DOHH2 (cell line): ENCODE measurements at regions not wholly inside any gene's neighbourhood (a gene's known extent, or its start where the extent isn't known, plus 50 kb on each side); places are given as distances from the start of the nearest gene placed in this dataset.

Source experiments
- H3F3A ChIP-seq: fragments of 200-600 bp; sonication (generic), shearing (Covaris generic); 2 replicates; pipeline ENCODE4 v1.6.0; 2016; ENCODE audit warnings: antibody characterized with exemption, mild to moderate bottlenecking; ENCODE audit not compliant: control insufficient read depth, insufficient read depth
- H3K27ac ChIP-seq: fragments of 200-600 bp; sonication (generic); 2 replicates; pipeline ENCODE4 v1.5.1; 2014; ENCODE audit warnings: low read depth, mild to moderate bottlenecking, low read length, moderate library complexity
- H3K27me3 ChIP-seq: fragments of 200-600 bp; sonication (generic); 2 replicates; pipeline ENCODE4 v1.6.1; 2014; ENCODE audit warnings: mild to moderate bottlenecking, low read length, mixed read lengths; ENCODE audit not compliant: control insufficient read depth
- H3K36me3 ChIP-seq: fragments of 200-600 bp; sonication (generic); 2 replicates; pipeline ENCODE4 v1.6.1; 2014; ENCODE audit warnings: mild to moderate bottlenecking, low read length, moderate library complexity, mixed read lengths; ENCODE audit not compliant: control insufficient read depth
- H3K4me1 ChIP-seq: fragments of 200-600 bp; sonication (generic); 2 replicates; pipeline ENCODE4 v1.6.1; 2014; ENCODE audit warnings: mild to moderate bottlenecking, low read length, mixed read lengths; ENCODE audit not compliant: control insufficient read depth
- H3K4me2 ChIP-seq: fragments of 200-600 bp; sonication (generic); 2 replicates; pipeline ENCODE4 v1.6.0; 2014; ENCODE audit warnings: mild to moderate bottlenecking, low read length, moderate library complexity
- H3K4me3 ChIP-seq: fragments of 200-600 bp; sonication (generic); 2 replicates; pipeline ENCODE4 v1.5.1; 2014; ENCODE audit warnings: mild to moderate bottlenecking, low read length, mixed read lengths
- H3K79me2 ChIP-seq: fragments of 200-600 bp; sonication (generic); 2 replicates; pipeline ENCODE4 v1.6.1; 2014; ENCODE audit warnings: mild to moderate bottlenecking, low read length, mixed read lengths; ENCODE audit not compliant: control insufficient read depth
- H3K9me2 ChIP-seq: fragments of 200-600 bp; sonication (generic); replicated peaks from 2 replicates; pipeline ENCODE4 v1.6.1; 2014; ENCODE audit warnings: mild to moderate bottlenecking, low read length, mixed read lengths; ENCODE audit not compliant: control insufficient read depth
- H3K9me3 ChIP-seq: fragments of 200-600 bp; sonication (generic); 2 replicates; pipeline ENCODE4 v1.6.1; 2014; ENCODE audit warnings: antibody characterized with exemption, low read length, mixed read lengths; ENCODE audit not compliant: control insufficient read depth, insufficient read depth
- H4K20me1 ChIP-seq: fragments of 200-600 bp; sonication (generic); 2 replicates; pipeline ENCODE4 v1.6.0; 2014; ENCODE audit warnings: low read depth, mild to moderate bottlenecking, antibody characterized with exemption, low read length, moderate library complexity; ENCODE audit not compliant: control insufficient read depth, insufficient read depth
- EZH2phosphoT487 ChIP-seq: fragments of 200-600 bp; sonication (generic); IDR thresholded peaks from 2 replicates; pipeline ENCODE4 v1.6.1; 2017; ENCODE audit warnings: borderline replicate concordance, mild to moderate bottlenecking, antibody characterized with exemption, low read length, moderate library complexity, mixed read lengths
- TF ChIP-seq, protein P1 (sequence below): fragments of 200-600 bp; sonication (generic); IDR thresholded peaks from one replicate; pipeline ENCODE4 v1.5.1; 2014; ENCODE audit warnings: antibody characterized with exemption, mild to moderate bottlenecking, low read depth, low read length; ENCODE audit not compliant: poor library complexity, severe bottlenecking

DNA sequence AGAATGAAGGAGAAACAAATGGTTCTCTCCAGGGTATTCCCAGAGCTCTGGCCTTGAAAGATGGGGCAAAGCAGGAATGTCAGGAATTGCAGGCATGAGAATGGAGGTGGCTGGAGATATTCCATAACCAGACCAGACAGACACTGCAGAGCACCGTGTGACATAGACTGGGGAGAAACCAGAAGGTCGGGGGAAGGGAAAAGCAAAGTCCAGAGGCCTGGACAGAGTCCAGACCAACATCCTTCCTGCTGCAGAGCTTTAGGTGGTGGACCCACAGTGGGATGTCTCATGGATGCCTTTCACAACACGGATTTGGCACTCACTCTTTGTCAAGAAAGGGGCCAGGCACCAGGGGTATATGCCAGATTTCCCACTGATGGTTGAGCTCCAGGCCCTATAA, 177.2 kb upstream of the INHBA start:
- Histone ChIP-seq H3K79me2 (no peaks in the 10 kb centered on the region), H3K27ac (no peak overlapping the region), H4K20me1 (no peaks in the 10 kb centered on the region), H3K9me2 (no peaks in the 10 kb centered on the region), H3F3A (peaks cover 12% of the 10 kb centered on the region), H3K4me2 (no peak overlapping the region), H3K4me1 (peaks cover 25% of the 10 kb centered on the region), H3K9me3 (peaks cover 47% of the 10 kb centered on the region), H3K4me3 (no peak overlapping the region), H3K27me3 (peaks cover 43% of the 10 kb centered on the region), H3K36me3 (0 out of 2 replicates have a peak, but pooled peaks cover 4% of the 10 kb centered on the region)
- TF ChIP-seq EZH2phosphoT487: no peak
- TF ChIP-seq, protein P1, sequence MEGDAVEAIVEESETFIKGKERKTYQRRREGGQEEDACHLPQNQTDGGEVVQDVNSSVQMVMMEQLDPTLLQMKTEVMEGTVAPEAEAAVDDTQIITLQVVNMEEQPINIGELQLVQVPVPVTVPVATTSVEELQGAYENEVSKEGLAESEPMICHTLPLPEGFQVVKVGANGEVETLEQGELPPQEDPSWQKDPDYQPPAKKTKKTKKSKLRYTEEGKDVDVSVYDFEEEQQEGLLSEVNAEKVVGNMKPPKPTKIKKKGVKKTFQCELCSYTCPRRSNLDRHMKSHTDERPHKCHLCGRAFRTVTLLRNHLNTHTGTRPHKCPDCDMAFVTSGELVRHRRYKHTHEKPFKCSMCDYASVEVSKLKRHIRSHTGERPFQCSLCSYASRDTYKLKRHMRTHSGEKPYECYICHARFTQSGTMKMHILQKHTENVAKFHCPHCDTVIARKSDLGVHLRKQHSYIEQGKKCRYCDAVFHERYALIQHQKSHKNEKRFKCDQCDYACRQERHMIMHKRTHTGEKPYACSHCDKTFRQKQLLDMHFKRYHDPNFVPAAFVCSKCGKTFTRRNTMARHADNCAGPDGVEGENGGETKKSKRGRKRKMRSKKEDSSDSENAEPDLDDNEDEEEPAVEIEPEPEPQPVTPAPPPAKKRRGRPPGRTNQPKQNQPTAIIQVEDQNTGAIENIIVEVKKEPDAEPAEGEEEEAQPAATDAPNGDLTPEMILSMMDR: no peak

DNA sequence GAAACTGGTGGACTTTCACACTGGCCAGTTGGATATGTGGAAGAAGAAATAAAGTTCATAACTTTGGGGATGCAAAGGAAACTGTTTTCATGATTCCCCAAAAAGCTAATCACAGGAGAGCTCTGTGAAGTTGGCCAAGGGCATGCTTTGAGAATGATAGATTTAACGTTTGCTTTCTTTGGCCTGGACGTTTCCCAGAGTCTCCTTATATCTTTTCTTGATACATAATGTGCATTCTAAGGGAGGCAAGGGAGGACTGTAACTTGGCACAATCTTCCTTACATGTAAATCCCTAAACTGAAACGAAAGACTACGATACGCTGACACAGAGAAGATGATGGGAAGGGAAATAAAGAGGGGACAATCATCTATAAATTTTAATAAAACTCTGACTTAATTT, 176.5 kb upstream of the INHBA start:
- peaks cover 25% of the 10 kb centered on the region for H3K4me1 ChIP-seq

DNA sequence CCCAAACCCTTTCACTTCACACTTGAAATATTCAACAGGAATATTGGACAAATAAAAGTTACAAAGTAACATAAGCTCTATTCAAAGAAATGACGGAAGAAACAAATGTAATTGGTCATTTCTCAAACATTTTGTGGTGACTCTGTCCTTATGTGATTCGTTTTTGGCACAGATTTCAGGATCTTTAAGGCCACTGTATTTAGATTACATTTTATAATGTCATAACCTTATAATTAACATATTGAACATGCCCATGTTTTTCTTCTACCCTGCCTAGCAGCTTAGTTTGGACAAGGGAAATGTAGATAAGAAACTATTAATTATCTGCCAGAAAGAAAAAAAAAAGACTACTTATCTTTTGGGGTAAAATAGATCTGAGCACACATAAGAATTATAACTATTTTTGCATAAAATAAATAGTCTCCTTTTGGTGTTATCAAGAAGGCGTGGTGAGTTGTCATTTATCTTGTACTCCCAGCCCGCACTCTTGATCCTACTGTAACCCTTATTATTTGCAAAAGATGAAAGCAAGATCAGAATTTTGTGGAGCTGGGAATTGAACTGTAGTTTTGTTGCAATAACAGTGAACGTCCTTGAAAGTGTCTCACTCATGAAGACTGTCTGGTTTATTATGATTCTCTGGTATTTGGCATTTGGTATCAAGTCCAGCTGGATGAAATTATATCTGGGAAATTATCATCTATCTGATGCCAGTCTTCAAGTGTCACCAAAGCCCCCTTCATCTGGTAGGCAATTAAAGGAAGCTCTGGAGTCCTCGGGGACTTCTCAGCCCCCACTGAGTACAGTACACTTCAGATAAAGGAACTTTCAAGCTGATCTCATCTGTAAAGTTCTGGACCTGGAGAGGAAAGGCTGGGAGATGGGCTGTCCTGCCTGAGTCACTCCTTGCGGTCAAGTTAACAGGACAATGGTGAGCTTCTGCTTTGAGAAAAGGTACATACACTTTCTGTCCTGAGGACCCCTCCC, 175.7 kb upstream of the INHBA start:
- H3K9me2 ChIP-seq: no peaks in the 10 kb centered on the region
- peaks cover 25% of the 10 kb centered on the region for H3K4me1 ChIP-seq
- H3K9me3 ChIP-seq: peaks cover 42% of the 10 kb centered on the region
- no peak for TF ChIP-seq EZH2phosphoT487
- TF ChIP-seq, protein P1: no peak
- no peak overlapping the region for H3K27ac ChIP-seq
- 0 out of 2 replicates have a peak, but pooled peaks cover 4% of the 10 kb centered on the region for H3K36me3 ChIP-seq
- H3F3A ChIP-seq: peaks cover 12% of the 10 kb centered on the region
- H3K4me3 ChIP-seq: no peak overlapping the region
- H3K27me3 ChIP-seq: peaks cover 39% of the 10 kb centered on the region
- H4K20me1 ChIP-seq: no peaks in the 10 kb centered on the region
- no peak overlapping the region for H3K4me2 ChIP-seq
- H3K79me2 ChIP-seq: no peaks in the 10 kb centered on the region

More for the DNA sequence above, 176.5 kb upstream of the INHBA start:
- 0 out of 2 replicates have a peak, but pooled peaks cover 4% of the 10 kb centered on the region for H3K36me3 ChIP-seq
- H3K27ac ChIP-seq: no peak overlapping the region
- H4K20me1 ChIP-seq: no peaks in the 10 kb centered on the region
- H3K27me3 ChIP-seq: peaks cover 42% of the 10 kb centered on the region
- TF ChIP-seq EZH2phosphoT487: no peak
- TF ChIP-seq, protein P1: no peak
- no peak overlapping the region for H3K4me3 ChIP-seq
- no peak overlapping the region for H3K4me2 ChIP-seq
- peaks cover 49% of the 10 kb centered on the region for H3K9me3 ChIP-seq
- H3K9me2 ChIP-seq: no peaks in the 10 kb centered on the region
- peaks cover 12% of the 10 kb centered on the region for H3F3A ChIP-seq
- no peaks in the 10 kb centered on the region for H3K79me2 ChIP-seq
